ENCODE measurements at regions not wholly inside any gene's neighbourhood (a gene's known extent, or its start where the extent isn't known, plus 50 kb on each side); places are given as distances from the start of the nearest gene placed in this dataset.

- TF ChIP-seq CTCF (IDR thresholded peaks at IDR 0.05), result no peak
- no peak for TF ChIP-seq EZH2 (IDR thresholded peaks at IDR 0.05)
- no peak for TF ChIP-seq EZH2phosphoT487 (IDR thresholded peaks at IDR 0.05)
Measured at GRCh38 chr7:113424185-113424817, 305.9 kb upstream of the SMIM30 start.
